ENCODE measurements at regions not wholly inside any gene's neighbourhood (a gene's known extent, or its start where the extent isn't known, plus 50 kb on each side); places are given as distances from the start of the nearest gene placed in this dataset.
A peak's percentile ranks its signal among the peaks of the same experiment; 100 is the strongest.

GRCh38 chr6:40844246-40844645 is 194.8 kb downstream of the UNC5CL start:
- no peak for DNase-seq (ENCODE audit: low spot score)

GRCh38 chr6:40841721-40842120 is 197.3 kb downstream of the UNC5CL start:
- no peak for DNase-seq (ENCODE audit: low spot score)

- no peak for DNase-seq (ENCODE audit: low spot score)
Observed at GRCh38 chr6:40832691-40833090, 206.3 kb downstream of the UNC5CL start.

- DNase-seq (ENCODE audit: low spot score) = no peak
Observed at GRCh38 chr6:40831381-40831780, 207.6 kb downstream of the UNC5CL start.

- no peak for DNase-seq (ENCODE audit: low spot score)
Observed at GRCh38 chr6:40825102-40825501, 213.9 kb downstream of the UNC5CL start.

GRCh38 chr6:40823917-40824891 is 214.8 kb downstream of the UNC5CL start:
- DNase-seq (ENCODE audit: low spot score) = peak; percentile 54

- DNase-seq (ENCODE audit: low spot score) = no peak
Observed at GRCh38 chr6:40822619-40823018, 216.4 kb downstream of the UNC5CL start.

GRCh38 chr6:40819182-40819834 is 219.7 kb downstream of the UNC5CL start:
- no peak for DNase-seq (ENCODE audit: low spot score)

- DNase-seq (ENCODE audit: low spot score) = no peak
Observed at GRCh38 chr6:40817369-40817768, 221.7 kb downstream of the UNC5CL start.

- DNase-seq (ENCODE audit: low spot score) = no peak
Observed at GRCh38 chr6:40816601-40817000, 222.4 kb downstream of the UNC5CL start.

GRCh38 chr6:40815731-40816130 is 223.3 kb downstream of the UNC5CL start:
- no peak for DNase-seq (ENCODE audit: low spot score)

GRCh38 chr6:40810171-40810570 is 223.0 kb upstream of the LRFN2 start:
- no peak for DNase-seq (ENCODE audit: low spot score)

- no peak for DNase-seq (ENCODE audit: low spot score)
Observed at GRCh38 chr6:40809627-40810026, 222.5 kb upstream of the LRFN2 start.

- no peak for DNase-seq (ENCODE audit: low spot score)
Observed at GRCh38 chr6:40807484-40807883, 220.3 kb upstream of the LRFN2 start.

GRCh38 chr6:40806256-40806864 is 219.2 kb upstream of the LRFN2 start:
- DNase-seq (ENCODE audit: low spot score) = no peak

GRCh38 chr6:40805336-40805735 is 218.2 kb upstream of the LRFN2 start:
- no peak for DNase-seq (ENCODE audit: low spot score)

GRCh38 chr6:40804905-40805304 is 217.7 kb upstream of the LRFN2 start:
- DNase-seq (ENCODE audit: low spot score) = no peak

GRCh38 chr6:40803897-40804702 is 216.9 kb upstream of the LRFN2 start:
- no peak for DNase-seq (ENCODE audit: low spot score)

GRCh38 chr6:40802481-40802880 is 215.3 kb upstream of the LRFN2 start:
- DNase-seq (ENCODE audit: low spot score) = no peak

GRCh38 chr6:40799296-40800140 is 212.4 kb upstream of the LRFN2 start:
- no peak for DNase-seq (ENCODE audit: low spot score)

Measured in HuH-7.5 (cell line).